ENCODE measurements at regions not wholly inside any gene's neighbourhood (a gene's known extent, or its start where the extent isn't known, plus 50 kb on each side); places are given as distances from the start of the nearest gene placed in this dataset.

- no peak for TF ChIP-seq YY1 (IDR thresholded peaks at IDR 0.05; ENCODE audit: insufficient read depth, insufficient read length)
- TF ChIP-seq ZNF274 (IDR thresholded peaks at IDR 0.05; ENCODE audit: low read depth, low read length) = no peak
- no peak for TF ChIP-seq SUZ12 (IDR thresholded peaks at IDR 0.05; ENCODE audit: extremely low read depth, insufficient read depth, insufficient read length)
These were observed 193.1 kb upstream of the FREM1 start for GRCh38 chr9:15103290-15103689.
